ENCODE measurements at regions not wholly inside any gene's neighbourhood (a gene's known extent, or its start where the extent isn't known, plus 50 kb on each side); places are given as distances from the start of the nearest gene placed in this dataset.

DNA sequence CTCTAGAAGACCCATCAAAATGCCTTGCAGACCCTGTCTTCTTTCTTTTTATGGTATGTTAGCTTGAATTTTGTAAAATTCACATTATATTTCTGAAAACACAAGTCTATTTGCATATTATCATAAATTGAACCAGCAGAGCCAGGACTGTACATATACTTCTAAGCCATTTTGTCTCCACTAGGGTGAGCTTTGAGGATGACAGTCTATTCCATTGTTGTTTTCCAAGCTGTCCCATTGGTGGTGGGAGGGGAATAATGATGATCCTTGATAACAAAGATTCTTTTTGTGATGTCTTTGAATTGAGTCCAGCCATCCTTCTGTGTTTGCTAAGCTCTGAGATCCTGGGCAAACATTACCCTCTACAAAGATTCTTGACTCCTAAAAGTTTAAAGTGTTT lies 359.3 kb upstream of the PCDH20 start:
- TF ChIP-seq, protein P1, sequence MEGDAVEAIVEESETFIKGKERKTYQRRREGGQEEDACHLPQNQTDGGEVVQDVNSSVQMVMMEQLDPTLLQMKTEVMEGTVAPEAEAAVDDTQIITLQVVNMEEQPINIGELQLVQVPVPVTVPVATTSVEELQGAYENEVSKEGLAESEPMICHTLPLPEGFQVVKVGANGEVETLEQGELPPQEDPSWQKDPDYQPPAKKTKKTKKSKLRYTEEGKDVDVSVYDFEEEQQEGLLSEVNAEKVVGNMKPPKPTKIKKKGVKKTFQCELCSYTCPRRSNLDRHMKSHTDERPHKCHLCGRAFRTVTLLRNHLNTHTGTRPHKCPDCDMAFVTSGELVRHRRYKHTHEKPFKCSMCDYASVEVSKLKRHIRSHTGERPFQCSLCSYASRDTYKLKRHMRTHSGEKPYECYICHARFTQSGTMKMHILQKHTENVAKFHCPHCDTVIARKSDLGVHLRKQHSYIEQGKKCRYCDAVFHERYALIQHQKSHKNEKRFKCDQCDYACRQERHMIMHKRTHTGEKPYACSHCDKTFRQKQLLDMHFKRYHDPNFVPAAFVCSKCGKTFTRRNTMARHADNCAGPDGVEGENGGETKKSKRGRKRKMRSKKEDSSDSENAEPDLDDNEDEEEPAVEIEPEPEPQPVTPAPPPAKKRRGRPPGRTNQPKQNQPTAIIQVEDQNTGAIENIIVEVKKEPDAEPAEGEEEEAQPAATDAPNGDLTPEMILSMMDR (conservative IDR thresholded peaks at IDR 0.05): no peak
- no peak overlapping the region for H3K27ac ChIP-seq

DNA sequence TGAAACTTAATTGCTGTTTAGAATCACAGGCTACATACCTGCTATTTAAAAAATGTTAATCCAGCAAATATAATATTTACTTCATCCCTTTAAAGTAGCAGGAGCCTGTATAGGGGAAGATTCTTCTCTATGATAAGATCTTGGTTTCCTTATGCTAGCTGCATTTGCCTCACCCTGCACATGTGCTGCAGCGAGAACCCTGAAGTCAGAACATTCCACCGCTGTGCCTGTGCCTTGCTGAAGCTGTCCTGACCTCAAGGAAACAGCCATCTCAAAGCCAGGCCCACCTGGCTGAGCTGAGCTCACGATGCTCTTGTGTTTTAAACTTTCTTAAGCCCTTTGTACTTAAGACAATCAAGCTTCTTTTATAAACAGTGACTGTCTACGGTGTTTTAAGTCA lies 355.0 kb upstream of the PCDH20 start:
- TF ChIP-seq, protein P1 (conservative IDR thresholded peaks at IDR 0.05): no peak
- H3K27ac ChIP-seq: no peak overlapping the region

- no peak overlapping the region for H3K27ac ChIP-seq
- TF ChIP-seq, protein P1 (conservative IDR thresholded peaks at IDR 0.05): no peak
Measured at GRCh38 chr13:61768175-61768574, 352.5 kb upstream of the PCDH20 start.

DNA sequence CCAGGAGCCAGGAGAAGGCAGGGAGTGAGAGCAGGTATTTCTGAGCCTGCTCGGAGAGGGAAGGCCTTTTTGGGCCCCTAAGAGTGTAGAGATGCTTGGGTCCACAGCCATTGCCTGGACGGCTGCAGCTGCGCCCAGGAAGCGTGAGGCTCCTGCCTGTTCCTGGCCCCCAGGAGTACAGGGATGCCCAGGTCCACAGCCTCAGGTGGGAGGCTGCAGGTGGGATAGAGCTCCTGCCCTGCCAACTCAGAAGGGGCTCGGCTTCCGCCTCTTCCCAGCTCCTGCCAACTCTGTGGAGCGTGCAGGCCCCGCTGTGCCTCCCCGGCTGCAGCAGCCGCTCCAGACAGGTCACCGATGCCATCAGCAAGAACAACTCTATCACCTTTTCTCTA lies 351.0 kb upstream of the PCDH20 start:
- TF ChIP-seq, protein P1 (conservative IDR thresholded peaks at IDR 0.05): no peak

GRCh38 chr13:61765940-61766666 lies 350.5 kb upstream of the PCDH20 start:
- H3K27ac ChIP-seq: no peak overlapping the region
- TF ChIP-seq, protein P1 (conservative IDR thresholded peaks at IDR 0.05): no peak

More for the DNA sequence above, 351.0 kb upstream of the PCDH20 start:
- no peak overlapping the region for H3K27ac ChIP-seq

DNA sequence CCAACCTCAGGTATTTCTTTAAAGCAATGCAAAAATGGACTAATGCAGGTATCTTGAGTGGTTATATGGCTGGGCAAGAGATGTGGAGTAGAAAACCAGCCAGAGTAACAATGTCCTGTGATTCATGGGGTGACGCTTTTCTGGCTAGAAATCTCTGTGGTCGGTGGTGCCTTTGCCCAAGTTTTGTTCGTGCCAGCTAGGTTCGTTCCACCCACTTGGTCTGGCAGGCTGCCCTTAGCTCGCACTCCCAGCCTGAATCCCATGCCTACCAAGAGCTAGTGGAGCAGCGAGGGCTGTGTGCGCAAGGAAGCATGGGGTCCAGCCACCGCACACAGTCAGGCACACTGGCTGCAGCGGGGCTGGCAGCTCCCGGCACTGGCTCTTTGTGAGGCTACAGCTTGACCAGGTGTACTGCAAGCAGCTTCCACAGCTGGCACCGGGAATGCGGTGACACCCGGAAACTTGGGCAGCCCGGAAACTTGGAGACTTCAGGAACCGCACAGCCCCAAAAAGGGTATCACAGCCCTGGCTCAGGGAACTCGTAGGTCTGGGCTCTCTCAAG lies 349.6 kb upstream of the PCDH20 start:
- TF ChIP-seq, protein P1 (conservative IDR thresholded peaks at IDR 0.05): no peak

GRCh38 chr13:61761690-61762089 lies 346.0 kb upstream of the PCDH20 start:
- H3K27ac ChIP-seq: no peak overlapping the region
- TF ChIP-seq, protein P1 (conservative IDR thresholded peaks at IDR 0.05): no peak

More for the DNA sequence above, 349.6 kb upstream of the PCDH20 start:
- no peak overlapping the region for H3K27ac ChIP-seq
